H9 (cell line): ENCODE measurements at regions not wholly inside any gene's neighbourhood (a gene's known extent, or its start where the extent isn't known, plus 50 kb on each side); places are given as distances from the start of the nearest gene placed in this dataset.

ENCODE experiments used
- DNase-seq: peaks from one replicate; pipeline ENCODE4 v3.0.0-alpha.2; 2017
- H2AFZ ChIP-seq: one replicate; pipeline ENCODE4 v1.6.1; 2013; ENCODE audit warnings: mild to moderate bottlenecking, low read length, control low read depth, moderate library complexity
- H2AK5ac ChIP-seq: 2 replicates; pipeline ENCODE4 v1.6.1; 2013; ENCODE audit warnings: low read length, control low read depth, mixed read lengths; ENCODE audit not compliant: insufficient read length
- H2BK120ac ChIP-seq: one replicate; pipeline ENCODE4 v1.6.1; 2013; ENCODE audit warnings: low read depth, mild to moderate bottlenecking, low read length, control low read depth, inconsistent platforms; ENCODE audit not compliant: poor library complexity, severe bottlenecking
- H2BK12ac ChIP-seq: 2 replicates; pipeline ENCODE4 v1.6.1; 2013; ENCODE audit warnings: low read length, control low read depth, mixed read lengths, low read depth; ENCODE audit not compliant: insufficient read length
- H2BK15ac ChIP-seq: 2 replicates; pipeline ENCODE4 v1.6.1; 2013; ENCODE audit warnings: low read depth, low read length, control low read depth
- H2BK20ac ChIP-seq: one replicate; pipeline ENCODE4 v1.6.1; 2013; ENCODE audit warnings: low read depth, mild to moderate bottlenecking, low read length, control low read depth, inconsistent platforms; ENCODE audit not compliant: poor library complexity, severe bottlenecking
- H2BK5ac ChIP-seq: 2 replicates; pipeline ENCODE4 v1.6.1; 2013; ENCODE audit warnings: low read length, control low read depth, mixed read lengths; ENCODE audit not compliant: insufficient read length
- H3K14ac ChIP-seq: 2 replicates; pipeline ENCODE4 v1.6.1; 2013; ENCODE audit warnings: low read length, control low read depth; ENCODE audit not compliant: insufficient read depth
- H3K18ac ChIP-seq: 2 replicates; pipeline ENCODE4 v1.6.1; 2013; ENCODE audit warnings: low read depth, mild to moderate bottlenecking, mixed read lengths, low read length, control low read depth; ENCODE audit not compliant: insufficient read length
- H3K23ac ChIP-seq: 2 replicates; pipeline ENCODE4 v1.6.1; 2013; ENCODE audit warnings: low read length, control low read depth, mixed read lengths, low read depth; ENCODE audit not compliant: insufficient read length
- H3K23me2 ChIP-seq: 2 replicates; pipeline ENCODE4 v1.6.1; 2013; ENCODE audit warnings: low read depth, mild to moderate bottlenecking, mixed read lengths, low read length, control low read depth; ENCODE audit not compliant: insufficient read length, poor library complexity, severe bottlenecking
- H3K27ac ChIP-seq: 2 replicates; pipeline ENCODE4 v1.5.1; 2013; ENCODE audit warnings: low read length, control low read depth, mixed read lengths, low read depth; ENCODE audit not compliant: insufficient read length
- H3K27me3 ChIP-seq: 2 replicates; pipeline ENCODE4 v1.6.1; 2013; ENCODE audit warnings: low read length, control low read depth, inconsistent platforms; ENCODE audit not compliant: insufficient read depth
- H3K4ac ChIP-seq: 2 replicates; pipeline ENCODE4 v1.6.1; 2013; ENCODE audit warnings: low read depth, mild to moderate bottlenecking, control low read depth, inconsistent platforms, low read length, moderate library complexity
- H3K4me1 ChIP-seq: 2 replicates; pipeline ENCODE4 v1.6.1; 2013; ENCODE audit warnings: low read length, control low read depth, inconsistent platforms; ENCODE audit not compliant: insufficient read depth
- H3K4me2 ChIP-seq: 2 replicates; pipeline ENCODE4 v1.6.1; 2013; ENCODE audit warnings: low read length, control low read depth, mixed read lengths; ENCODE audit not compliant: insufficient read length, insufficient read depth
- H3K56ac ChIP-seq: 2 replicates; pipeline ENCODE4 v1.6.1; 2013; ENCODE audit warnings: low read depth, mild to moderate bottlenecking, mixed read lengths, low read length, control low read depth; ENCODE audit not compliant: insufficient read length
- H3K79me1 ChIP-seq: 2 replicates; pipeline ENCODE4 v1.6.1; 2013; ENCODE audit warnings: low read depth, mild to moderate bottlenecking, moderate library complexity, low read length, control low read depth, inconsistent platforms; ENCODE audit not compliant: insufficient read depth, poor library complexity, severe bottlenecking
- H3K79me2 ChIP-seq: 2 replicates; pipeline ENCODE4 v1.6.1; 2013; ENCODE audit warnings: low read length, control low read depth, inconsistent platforms; ENCODE audit not compliant: insufficient read depth
- H3K9ac ChIP-seq: 2 replicates; pipeline ENCODE4 v1.6.1; 2013; ENCODE audit warnings: low read length, control low read depth, mixed read lengths; ENCODE audit not compliant: insufficient read length; ENCODE audit errors: extremely low read depth
- H3K9me3 ChIP-seq: one replicate; pipeline ENCODE4 v1.6.1; 2013; ENCODE audit warnings: low read depth, low read length, inconsistent platforms; ENCODE audit not compliant: control insufficient read depth
- H3T11ph ChIP-seq: one replicate; pipeline ENCODE4 v1.6.1; 2013; ENCODE audit warnings: mild to moderate bottlenecking, low read length, control low read depth, inconsistent platforms
- H4K20me1 ChIP-seq: one replicate; pipeline ENCODE4 v1.6.1; 2013; ENCODE audit not compliant: control insufficient read depth, insufficient read length, insufficient read depth
- H4K5ac ChIP-seq: 2 replicates; pipeline ENCODE4 v1.6.1; 2013; ENCODE audit warnings: low read depth, mild to moderate bottlenecking, mixed read lengths, low read length, control low read depth; ENCODE audit not compliant: insufficient read length
- H4K8ac ChIP-seq: replicated peaks from 2 replicates; pipeline ENCODE4 v1.6.1; 2013; ENCODE audit warnings: low read length, control low read depth, mixed read lengths, low read depth; ENCODE audit not compliant: insufficient read length
- H4K91ac ChIP-seq: 2 replicates; pipeline ENCODE4 v1.6.1; 2013; ENCODE audit warnings: low read depth, mild to moderate bottlenecking, moderate library complexity, mixed read lengths, low read length, control low read depth; ENCODE audit not compliant: insufficient read length
- H3K27ac Mint-ChIP-seq, 3 experiments: 2 replicates in 2 of 3; 3 replicates in 1 of 3; pipeline ENCODE4 v1.8.0; 2020 to 2021; ENCODE audit warnings: mixed read lengths in 3 of 3, mild to moderate bottlenecking in 1 of 3, moderate library complexity in 1 of 3
- H3K27me3 Mint-ChIP-seq: 2 replicates; pipeline ENCODE4 v1.8.0; 2021; ENCODE audit warnings: low read depth, mild to moderate bottlenecking, moderate library complexity, mixed read lengths
- H3K36me3 Mint-ChIP-seq, 3 experiments: 2 replicates in 2 of 3; 3 replicates in 1 of 3; pipeline ENCODE4 v1.8.0; 2020 to 2021; ENCODE audit warnings: low read depth in 3 of 3, mixed read lengths in 3 of 3; ENCODE audit not compliant: insufficient read depth in 1 of 3
- H3K4me1 Mint-ChIP-seq, 2 experiments: 2 replicates each; pipeline ENCODE4 v1.8.0; 2020; ENCODE audit warnings: mixed read lengths in 2 of 2
- H3K4me3 Mint-ChIP-seq, 2 experiments: 2 replicates in 1 of 2; 3 replicates in 1 of 2; pipeline ENCODE4 v1.8.0; 2020 to 2021; ENCODE audit warnings: mild to moderate bottlenecking in 2 of 2, mixed read lengths in 2 of 2, moderate library complexity in 1 of 2
- H3K9me3 Mint-ChIP-seq, 2 experiments: 2 replicates in 1 of 2; 3 replicates in 1 of 2; pipeline ENCODE4 v1.8.0; 2020; ENCODE audit warnings: mild to moderate bottlenecking in 2 of 2, mixed read lengths in 2 of 2, moderate library complexity in 1 of 2
- WGBS: extraction: QIAGEN DNeasy Blood & Tissue Kit; methylation state at CpG from one replicate; pipeline ENCODE4 v1.1.7; 2013; ENCODE audit warnings: missing lambda C conversion rate, low lambda C conversion rate, mixed read lengths; ENCODE audit not compliant: insufficient read length; ENCODE audit errors: extremely low coverage; 5-methylcytosine and 5-hydroxymethylcytosine counted together
- TF ChIP-seq, protein P1 (sequence below): fragments of 200-600 bp; sonication (generic); conservative IDR thresholded peaks from 3 replicates; pipeline ENCODE4 v1.8.0; 2021; ENCODE audit warnings: antibody characterized with exemption, mild to moderate bottlenecking

DNA sequence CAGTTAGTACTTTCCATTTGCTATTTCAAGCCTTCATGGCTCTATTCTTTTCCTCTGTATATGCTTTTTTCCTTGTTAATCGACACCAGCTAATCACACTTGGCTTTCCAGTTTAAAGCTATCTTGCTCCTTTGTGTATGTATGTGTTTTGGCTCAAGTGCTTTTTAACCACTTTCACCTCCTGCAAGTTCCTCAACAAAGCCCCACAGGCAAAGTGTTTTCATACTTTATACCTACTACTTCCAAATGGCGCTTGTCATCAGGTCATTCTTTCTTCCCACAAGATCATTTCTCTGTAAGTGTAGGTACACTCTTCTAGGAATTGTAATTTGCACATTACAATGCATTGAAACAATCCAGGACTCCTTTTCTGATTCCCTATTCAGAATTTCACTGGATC lies 64.0 kb upstream of the FIGN start:
- no CpG with 5 or more reads among the region's 2 CpGs for WGBS

More for the DNA sequence above, 64.0 kb upstream of the FIGN start:
- Histone ChIP-seq H3K79me2 (no peaks in the 10 kb centered on the region), H2AFZ (no peak overlapping the region), H3K4me2 (no peak overlapping the region), H3K23me2 (no peaks in the 10 kb centered on the region), H3K9ac (no peak overlapping the region), H3K27me3 (no peaks in the 10 kb centered on the region), H4K8ac (no peak overlapping the region), H3K56ac (no peak overlapping the region), H4K91ac (no peak overlapping the region), H3K4me1 (no peaks in the 10 kb centered on the region), H3K79me1 (no peaks in the 10 kb centered on the region), H4K5ac (no peak overlapping the region), H2BK20ac (no peak overlapping the region), H3K4ac (no peak overlapping the region), H3K9me3 (no peaks in the 10 kb centered on the region), H2BK15ac (no peak overlapping the region), H3K14ac (no peak overlapping the region), H2BK120ac (no peak overlapping the region), H3K27ac (no peak overlapping the region), H2BK5ac (no peak overlapping the region), H3T11ph (no peak overlapping the region), H2AK5ac (no peak overlapping the region), H4K20me1 (no peaks in the 10 kb centered on the region), H3K23ac (no peak overlapping the region), H3K18ac (no peak overlapping the region), H2BK12ac (no peak overlapping the region)
- no peak overlapping the region for H3K27ac Mint-ChIP-seq
- no peak overlapping the region for H3K4me3 Mint-ChIP-seq
- H3K4me1 Mint-ChIP-seq, result peaks cover 3 to 6% of the 10 kb centered on the region in 2 experiments; a peak in 2 of 4 replicates
- DNase-seq, result no peak
- H3K36me3 Mint-ChIP-seq, result no peaks in the 10 kb centered on the region
- H3K9me3 Mint-ChIP-seq, result no peaks in the 10 kb centered on the region
- no peaks in the 10 kb centered on the region for H3K27me3 Mint-ChIP-seq
- TF ChIP-seq, protein P1, sequence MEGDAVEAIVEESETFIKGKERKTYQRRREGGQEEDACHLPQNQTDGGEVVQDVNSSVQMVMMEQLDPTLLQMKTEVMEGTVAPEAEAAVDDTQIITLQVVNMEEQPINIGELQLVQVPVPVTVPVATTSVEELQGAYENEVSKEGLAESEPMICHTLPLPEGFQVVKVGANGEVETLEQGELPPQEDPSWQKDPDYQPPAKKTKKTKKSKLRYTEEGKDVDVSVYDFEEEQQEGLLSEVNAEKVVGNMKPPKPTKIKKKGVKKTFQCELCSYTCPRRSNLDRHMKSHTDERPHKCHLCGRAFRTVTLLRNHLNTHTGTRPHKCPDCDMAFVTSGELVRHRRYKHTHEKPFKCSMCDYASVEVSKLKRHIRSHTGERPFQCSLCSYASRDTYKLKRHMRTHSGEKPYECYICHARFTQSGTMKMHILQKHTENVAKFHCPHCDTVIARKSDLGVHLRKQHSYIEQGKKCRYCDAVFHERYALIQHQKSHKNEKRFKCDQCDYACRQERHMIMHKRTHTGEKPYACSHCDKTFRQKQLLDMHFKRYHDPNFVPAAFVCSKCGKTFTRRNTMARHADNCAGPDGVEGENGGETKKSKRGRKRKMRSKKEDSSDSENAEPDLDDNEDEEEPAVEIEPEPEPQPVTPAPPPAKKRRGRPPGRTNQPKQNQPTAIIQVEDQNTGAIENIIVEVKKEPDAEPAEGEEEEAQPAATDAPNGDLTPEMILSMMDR, result no peak
